Ishikawa (cell line): ENCODE measurements at regions not wholly inside any gene's neighbourhood (a gene's known extent, or its start where the extent isn't known, plus 50 kb on each side); places are given as distances from the start of the nearest gene placed in this dataset.

Experiments
- EGR1 ChIP-seq: IDR thresholded peaks from 2 replicates; pipeline ENCODE4 v1.6.1; 2012
- EP300 ChIP-seq: IDR thresholded peaks from 2 replicates; pipeline ENCODE4 v1.6.1; 2012; ENCODE audit warnings: borderline replicate concordance
- NFIC ChIP-seq: IDR thresholded peaks from 2 replicates; pipeline ENCODE4 v1.6.1; 2012
- RAD21 ChIP-seq: IDR thresholded peaks from 2 replicates; pipeline ENCODE4 v1.6.1; 2012; ENCODE audit warnings: low read depth
- TAF1 ChIP-seq: IDR thresholded peaks from 2 replicates; pipeline ENCODE4 v1.6.1; 2012; ENCODE audit warnings: low read depth, mild to moderate bottlenecking
- TCF12 ChIP-seq: IDR thresholded peaks from 2 replicates; pipeline ENCODE4 v1.6.1; 2012; ENCODE audit warnings: low read depth
- TEAD4 ChIP-seq: IDR thresholded peaks from 2 replicates; pipeline ENCODE4 v1.6.1; 2012
- YY1 ChIP-seq: IDR thresholded peaks from 2 replicates; pipeline ENCODE4 v1.6.1; 2012; ENCODE audit warnings: low read depth
- TF ChIP-seq, protein P1 (sequence below): IDR thresholded peaks from 2 replicates; pipeline ENCODE4 v1.6.1; 2012
- TF ChIP-seq, protein P2 (sequence below): IDR thresholded peaks from 2 replicates; pipeline ENCODE4 v1.6.1; 2012; ENCODE audit warnings: low read depth, mild to moderate bottlenecking
- TF ChIP-seq, protein P3 (sequence below): IDR thresholded peaks from 2 replicates; pipeline ENCODE4 v1.6.1; 2012

GRCh38 chr5:13553896-13554295, 390.6 kb downstream of the DNAH5 start:
- no peak for TF ChIP-seq NFIC
- TF ChIP-seq, protein P1, sequence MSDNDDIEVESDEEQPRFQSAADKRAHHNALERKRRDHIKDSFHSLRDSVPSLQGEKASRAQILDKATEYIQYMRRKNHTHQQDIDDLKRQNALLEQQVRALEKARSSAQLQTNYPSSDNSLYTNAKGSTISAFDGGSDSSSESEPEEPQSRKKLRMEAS = peak; percentile 72
- TF ChIP-seq, protein P2, sequence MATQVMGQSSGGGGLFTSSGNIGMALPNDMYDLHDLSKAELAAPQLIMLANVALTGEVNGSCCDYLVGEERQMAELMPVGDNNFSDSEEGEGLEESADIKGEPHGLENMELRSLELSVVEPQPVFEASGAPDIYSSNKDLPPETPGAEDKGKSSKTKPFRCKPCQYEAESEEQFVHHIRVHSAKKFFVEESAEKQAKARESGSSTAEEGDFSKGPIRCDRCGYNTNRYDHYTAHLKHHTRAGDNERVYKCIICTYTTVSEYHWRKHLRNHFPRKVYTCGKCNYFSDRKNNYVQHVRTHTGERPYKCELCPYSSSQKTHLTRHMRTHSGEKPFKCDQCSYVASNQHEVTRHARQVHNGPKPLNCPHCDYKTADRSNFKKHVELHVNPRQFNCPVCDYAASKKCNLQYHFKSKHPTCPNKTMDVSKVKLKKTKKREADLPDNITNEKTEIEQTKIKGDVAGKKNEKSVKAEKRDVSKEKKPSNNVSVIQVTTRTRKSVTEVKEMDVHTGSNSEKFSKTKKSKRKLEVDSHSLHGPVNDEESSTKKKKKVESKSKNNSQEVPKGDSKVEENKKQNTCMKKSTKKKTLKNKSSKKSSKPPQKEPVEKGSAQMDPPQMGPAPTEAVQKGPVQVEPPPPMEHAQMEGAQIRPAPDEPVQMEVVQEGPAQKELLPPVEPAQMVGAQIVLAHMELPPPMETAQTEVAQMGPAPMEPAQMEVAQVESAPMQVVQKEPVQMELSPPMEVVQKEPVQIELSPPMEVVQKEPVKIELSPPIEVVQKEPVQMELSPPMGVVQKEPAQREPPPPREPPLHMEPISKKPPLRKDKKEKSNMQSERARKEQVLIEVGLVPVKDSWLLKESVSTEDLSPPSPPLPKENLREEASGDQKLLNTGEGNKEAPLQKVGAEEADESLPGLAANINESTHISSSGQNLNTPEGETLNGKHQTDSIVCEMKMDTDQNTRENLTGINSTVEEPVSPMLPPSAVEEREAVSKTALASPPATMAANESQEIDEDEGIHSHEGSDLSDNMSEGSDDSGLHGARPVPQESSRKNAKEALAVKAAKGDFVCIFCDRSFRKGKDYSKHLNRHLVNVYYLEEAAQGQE = peak; percentile 96
- no peak for TF ChIP-seq TAF1
- TF ChIP-seq, protein P3, sequence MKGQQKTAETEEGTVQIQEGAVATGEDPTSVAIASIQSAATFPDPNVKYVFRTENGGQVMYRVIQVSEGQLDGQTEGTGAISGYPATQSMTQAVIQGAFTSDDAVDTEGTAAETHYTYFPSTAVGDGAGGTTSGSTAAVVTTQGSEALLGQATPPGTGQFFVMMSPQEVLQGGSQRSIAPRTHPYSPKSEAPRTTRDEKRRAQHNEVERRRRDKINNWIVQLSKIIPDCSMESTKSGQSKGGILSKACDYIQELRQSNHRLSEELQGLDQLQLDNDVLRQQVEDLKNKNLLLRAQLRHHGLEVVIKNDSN = no peak
- no peak for TF ChIP-seq TCF12
- peak; percentile 50; the same call in 1 of the 2 replicates for TF ChIP-seq YY1
- no peak for TF ChIP-seq TEAD4
- no peak for TF ChIP-seq EP300
- no peak; the same call in 1 of the 2 replicates for TF ChIP-seq RAD21
- no peak for TF ChIP-seq EGR1
